SU-DHL-6 (cell line): ENCODE measurements at regions not wholly inside any gene's neighbourhood (a gene's known extent, or its start where the extent isn't known, plus 50 kb on each side); places are given as distances from the start of the nearest gene placed in this dataset.

Experiments used
- H2AFZ ChIP-seq: fragments of 200-600 bp; sonication (generic); 2 replicates; pipeline ENCODE4 v1.6.1; 2014; ENCODE audit warnings: low read depth, mild to moderate bottlenecking, moderate library complexity, mixed read lengths, antibody characterized with exemption, low read length; ENCODE audit not compliant: severe bottlenecking
- H3F3A ChIP-seq: fragments of 200-600 bp; shearing (Covaris generic); 2 replicates; pipeline ENCODE4 v1.6.0; 2016; ENCODE audit warnings: antibody characterized with exemption, mild to moderate bottlenecking; ENCODE audit not compliant: insufficient read depth
- H3K27ac ChIP-seq: fragments of 200-600 bp; sonication (generic); 2 replicates; pipeline ENCODE4 v1.5.1; 2016; ENCODE audit warnings: low read depth, mild to moderate bottlenecking, low read length, moderate library complexity, mixed read lengths
- H3K27me3 ChIP-seq: fragments of 200-600 bp; sonication (generic), shearing (Covaris generic); 2 replicates; pipeline ENCODE4 v1.6.0; 2014; ENCODE audit warnings: mild to moderate bottlenecking, low read length
- H3K36me3 ChIP-seq: fragments of 200-600 bp; sonication (generic); 2 replicates; pipeline ENCODE4 v1.6.1; 2014; ENCODE audit warnings: mild to moderate bottlenecking, low read length, mixed read lengths
- H3K4me2 ChIP-seq: fragments of 300-600, 200-600 bp; shearing (Covaris generic), sonication (generic); 2 replicates; pipeline ENCODE4 v1.6.0; 2014; ENCODE audit warnings: low read length, low read depth, mild to moderate bottlenecking; ENCODE audit not compliant: poor library complexity, severe bottlenecking
- H3K4me3 ChIP-seq: fragments of 200-600 bp; sonication (generic); 2 replicates; pipeline ENCODE4 v1.5.1; 2014; ENCODE audit warnings: antibody characterized with exemption, low read length, mild to moderate bottlenecking, mixed read lengths; ENCODE audit not compliant: insufficient read depth, poor library complexity, severe bottlenecking
- H3K79me2 ChIP-seq: fragments of 200-600 bp; sonication (generic); 2 replicates; pipeline ENCODE4 v1.6.1; 2014; ENCODE audit warnings: mild to moderate bottlenecking, low read length, moderate library complexity; ENCODE audit not compliant: insufficient read depth
- H3K9ac ChIP-seq: fragments of 200-600 bp; sonication (generic); 2 replicates; pipeline ENCODE4 v1.7.0; 2014; ENCODE audit warnings: mild to moderate bottlenecking, low read length
- H3K9me2 ChIP-seq: fragments of 200-600 bp; sonication (generic); replicated peaks from 2 replicates; pipeline ENCODE4 v1.6.1; 2014; ENCODE audit warnings: low read length; ENCODE audit not compliant: insufficient read depth
- H3K9me3 ChIP-seq: fragments of 200-600 bp; sonication (generic); 2 replicates; pipeline ENCODE4 v1.6.1; 2014; ENCODE audit warnings: low read length, mixed read lengths; ENCODE audit not compliant: insufficient read depth
- H4K20me1 ChIP-seq: fragments of 200-600 bp; sonication (generic); 2 replicates; pipeline ENCODE4 v1.6.1; 2014; ENCODE audit warnings: low read depth, mild to moderate bottlenecking, antibody characterized with exemption, low read length, moderate library complexity, mixed read lengths
- CTCF ChIP-seq: fragments of 200-600 bp; sonication (generic); IDR thresholded peaks from one replicate; pipeline ENCODE4 v1.5.1; 2017; ENCODE audit warnings: antibody characterized with exemption, mild to moderate bottlenecking, low read length, moderate library complexity; ENCODE audit not compliant: insufficient read depth, poor library complexity, severe bottlenecking
- EZH2phosphoT487 ChIP-seq: fragments of 200-600 bp; sonication (generic), shearing (Covaris generic); conservative IDR thresholded peaks from 2 replicates; pipeline ENCODE4 v1.6.1; 2018; ENCODE audit warnings: mild to moderate bottlenecking, antibody characterized with exemption, low read length, moderate library complexity, mixed read lengths

DNA sequence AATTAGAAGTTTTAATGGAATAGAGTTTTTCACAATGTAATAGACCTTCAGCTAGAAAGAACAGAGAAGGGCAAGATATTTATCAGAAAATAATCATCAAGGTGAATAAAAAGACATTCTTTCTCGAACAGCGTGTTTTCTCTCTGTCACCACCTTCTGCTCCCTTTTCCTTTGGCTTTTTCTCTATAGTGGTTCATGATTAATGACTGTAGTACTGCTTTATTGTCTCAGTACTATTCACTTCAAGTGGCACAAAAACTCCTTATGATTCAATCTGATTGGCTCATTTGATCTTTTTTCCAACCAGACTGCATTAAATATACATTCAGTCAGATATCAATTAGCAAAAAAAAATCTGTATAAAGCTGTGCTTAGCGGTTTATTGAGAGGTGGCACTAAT lies 516.0 kb downstream of the OTOL1 start:
- Histone ChIP-seq H3F3A (no peaks in the 10 kb centered on the region), H3K4me3 (no peak overlapping the region), H3K27ac (no peak overlapping the region), H3K9me2 (no peaks in the 10 kb centered on the region), H4K20me1 (no peaks in the 10 kb centered on the region), H2AFZ (peak overlapping the region; percentile 9), H3K79me2 (no peaks in the 10 kb centered on the region), H3K9me3 (peaks cover 3% of the 10 kb centered on the region; the same call in 1 of the 2 replicates), H3K4me2 (peak overlapping the region; percentile 48), H3K36me3 (no peaks in the 10 kb centered on the region), H3K9ac (no peak overlapping the region), H3K27me3 (no peaks in the 10 kb centered on the region)
- no peak for TF ChIP-seq EZH2phosphoT487
- no peak for TF ChIP-seq CTCF

DNA sequence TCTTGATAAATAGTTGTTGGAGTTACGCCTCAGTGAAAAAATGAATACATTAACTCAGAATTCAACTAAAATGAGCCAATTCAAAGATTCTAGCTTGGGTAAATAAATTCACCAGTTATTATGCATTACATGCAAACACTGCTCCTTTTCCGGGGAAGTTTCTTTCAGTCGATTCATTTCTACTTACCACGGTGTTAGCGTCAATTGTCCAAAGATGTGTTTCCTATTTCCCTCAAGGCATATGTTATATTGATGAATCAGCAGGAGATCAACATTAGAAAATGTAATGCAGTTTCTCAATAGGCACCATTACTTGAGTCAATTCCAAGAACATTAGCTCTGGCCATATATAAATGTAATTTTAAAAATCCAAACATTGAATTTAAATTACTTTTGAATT lies 517.7 kb downstream of the OTOL1 start:
- Histone ChIP-seq H4K20me1 (no peaks in the 10 kb centered on the region), H3K4me2 (no peak overlapping the region), H2AFZ (no peak overlapping the region), H3F3A (no peaks in the 10 kb centered on the region), H3K9ac (no peak overlapping the region), H3K4me3 (no peak overlapping the region), H3K9me3 (no peaks in the 10 kb centered on the region), H3K79me2 (no peaks in the 10 kb centered on the region), H3K27ac (no peak overlapping the region), H3K27me3 (no peaks in the 10 kb centered on the region), H3K36me3 (no peaks in the 10 kb centered on the region), H3K9me2 (no peaks in the 10 kb centered on the region)
- TF ChIP-seq CTCF (no peak), EZH2phosphoT487 (no peak)

- no peaks in the 10 kb centered on the region for H3K27me3 ChIP-seq
- H3K27ac ChIP-seq = no peak overlapping the region
- no peak overlapping the region for H3K4me3 ChIP-seq
- H3K4me2 ChIP-seq = no peak overlapping the region
- H3K36me3 ChIP-seq = no peaks in the 10 kb centered on the region
- no peaks in the 10 kb centered on the region for H3K79me2 ChIP-seq
- no peaks in the 10 kb centered on the region for H3K9me3 ChIP-seq
- peak overlapping the region; percentile 41 for H2AFZ ChIP-seq
- H3K9me2 ChIP-seq = no peaks in the 10 kb centered on the region
- H3K9ac ChIP-seq = no peak overlapping the region
- no peaks in the 10 kb centered on the region for H3F3A ChIP-seq
- no peaks in the 10 kb centered on the region for H4K20me1 ChIP-seq
- TF ChIP-seq CTCF (no peak), EZH2phosphoT487 (no peak)
Observed at GRCh38 chr3:162015856-162016255, 519.2 kb downstream of the OTOL1 start.
